Pulmonary artery endothelial cell (primary cell): ENCODE measurements at regions not wholly inside any gene's neighbourhood (a gene's known extent, or its start where the extent isn't known, plus 50 kb on each side); places are given as distances from the start of the nearest gene placed in this dataset.
A peak's percentile ranks its signal among the peaks of the same experiment; 100 is the strongest.
"Not testable (repeated sequence)": the region's sequence is repeated elsewhere in the genome, so short reads cannot be mapped to it uniquely, and the experiment has no call there.

Experiments used
- DNase-seq: peaks from one replicate; pipeline ENCODE4 v3.0.0-alpha.2; 2011; ENCODE audit warnings: low read depth, low spot score

DNA sequence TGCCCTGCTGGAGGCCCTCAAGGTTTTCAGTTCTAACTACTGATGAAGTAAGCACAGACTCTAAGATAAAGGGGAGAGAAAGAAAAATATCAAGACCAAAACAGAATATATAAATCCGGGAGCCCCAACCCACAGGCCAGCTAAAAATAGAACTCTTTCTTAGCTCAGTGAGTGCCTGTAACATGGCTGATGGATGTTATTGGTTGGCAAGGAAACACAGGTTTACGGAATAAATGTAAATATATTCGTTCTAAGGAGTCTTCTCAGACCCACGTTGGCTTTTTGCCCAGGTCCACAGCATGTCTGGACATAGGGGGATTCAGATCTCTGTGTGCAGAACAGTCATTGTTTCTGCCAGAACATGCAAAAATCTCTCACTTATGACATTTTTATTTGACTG is 139.0 kb upstream of the SERPINE2 start:
- no peak for DNase-seq

DNA sequence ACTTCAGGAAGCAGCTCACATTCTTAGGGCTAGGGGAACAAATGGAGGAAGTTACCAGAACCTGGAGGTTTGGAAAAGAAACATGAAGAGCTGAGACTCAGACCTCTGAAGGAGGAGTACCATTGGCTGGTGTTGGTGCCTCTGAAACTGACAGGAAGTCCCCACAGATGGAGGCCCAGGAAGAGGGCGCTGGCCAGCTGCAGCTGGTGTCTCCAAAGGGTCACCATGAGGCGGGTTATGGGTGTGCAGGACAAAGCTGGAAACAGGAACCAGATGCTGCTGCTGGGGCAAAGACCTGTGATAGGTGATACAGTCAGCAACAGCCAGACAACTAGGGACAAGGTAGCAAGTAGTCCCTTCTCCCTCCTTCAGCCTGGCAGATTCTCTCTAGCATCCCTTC is 136.5 kb upstream of the SERPINE2 start:
- peak; percentile 2 for DNase-seq

- DNase-seq = no peak
These were observed 135.9 kb upstream of the SERPINE2 start for GRCh38 chr2:224174990-224175389.

GRCh38 chr2:224174521-224174920 is 135.4 kb upstream of the SERPINE2 start:
- no peak for DNase-seq

DNA sequence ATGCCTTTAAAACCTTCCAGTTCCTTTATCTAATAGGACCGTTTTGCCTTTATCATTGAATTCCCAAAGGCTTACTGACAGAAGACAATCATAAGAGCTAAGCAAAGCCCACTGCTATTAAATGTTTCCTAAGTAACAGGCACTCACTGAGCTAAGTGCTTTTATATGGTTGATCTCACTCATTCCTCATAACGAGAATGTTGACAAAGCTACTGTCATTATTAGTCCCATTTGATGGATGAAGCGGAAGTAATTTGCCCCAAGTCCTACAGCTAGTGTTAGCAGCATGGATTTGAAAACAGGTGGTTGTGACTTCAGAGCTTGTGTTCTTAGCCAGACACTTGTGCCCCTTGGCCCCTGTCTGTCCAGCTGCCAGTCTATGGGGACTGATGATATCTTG is 134.8 kb upstream of the SERPINE2 start:
- DNase-seq = no peak

- DNase-seq = peak; percentile 5
These were observed 134.1 kb upstream of the SERPINE2 start for GRCh38 chr2:224173210-224173609.

DNA sequence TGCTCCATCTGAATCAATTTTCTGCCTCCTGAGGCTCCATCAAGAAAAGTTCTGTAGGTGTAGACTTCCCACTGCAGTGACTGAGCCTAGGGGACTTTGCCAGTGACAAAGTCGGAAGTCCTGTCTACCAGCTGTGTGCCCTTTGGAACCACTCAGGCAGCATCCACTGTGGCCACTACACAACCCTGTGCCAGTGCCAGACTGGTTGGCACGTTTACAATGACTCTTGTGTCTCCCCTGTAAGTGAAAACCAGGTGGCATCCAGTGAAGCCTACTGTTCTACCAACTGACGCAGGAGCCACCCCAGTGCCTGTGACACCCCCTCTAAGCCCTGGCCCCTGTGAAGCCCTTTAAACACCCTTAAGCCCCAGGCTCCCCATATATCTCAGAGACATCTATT is 132.1 kb upstream of the SERPINE2 start:
- DNase-seq = no peak

DNA sequence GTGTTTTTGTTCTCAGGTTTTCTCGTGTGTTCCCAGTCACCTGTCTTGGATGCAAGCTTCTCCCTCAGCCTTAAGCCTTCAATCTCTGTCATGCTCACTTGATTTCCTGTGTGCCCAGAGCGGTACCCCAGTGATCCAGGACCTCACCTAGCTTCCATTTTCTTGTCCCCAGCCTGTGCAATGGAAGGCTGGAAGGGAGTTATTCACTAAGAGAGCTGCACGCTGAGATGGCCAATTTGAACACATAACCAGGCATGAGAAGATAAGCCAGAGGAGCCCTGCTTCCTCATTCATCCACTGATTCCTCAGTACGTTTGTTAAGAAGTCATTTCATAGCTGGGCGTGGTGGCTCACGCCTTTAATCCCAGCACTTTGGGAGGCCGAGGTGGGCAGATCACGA is 130.8 kb upstream of the SERPINE2 start:
- DNase-seq = no peak

- DNase-seq = not testable (repeated sequence)
These were observed 128.7 kb upstream of the SERPINE2 start for GRCh38 chr2:224167781-224168180.

- no peak for DNase-seq
These were observed 127.6 kb upstream of the SERPINE2 start for GRCh38 chr2:224166654-224167053.

DNA sequence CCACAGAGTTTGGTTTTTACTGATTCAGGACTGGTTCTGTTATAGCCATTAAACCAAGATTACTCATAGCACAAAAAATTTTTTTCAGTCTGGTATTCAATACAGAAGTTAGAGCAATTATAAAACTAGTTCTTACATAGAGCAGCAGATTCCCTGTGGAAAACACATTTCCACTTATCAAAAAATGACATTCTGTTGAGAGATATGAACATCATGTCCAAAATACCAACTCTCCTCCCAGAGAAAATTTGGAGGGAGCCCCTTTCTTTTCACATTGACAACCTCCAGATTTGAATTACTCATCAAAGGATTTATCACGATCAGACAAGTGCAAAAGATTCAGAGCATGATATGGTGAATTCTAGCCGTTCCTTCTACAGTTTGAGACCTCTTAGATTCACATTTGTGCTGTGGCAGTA is 126.8 kb upstream of the SERPINE2 start:
- no peak for DNase-seq

DNA sequence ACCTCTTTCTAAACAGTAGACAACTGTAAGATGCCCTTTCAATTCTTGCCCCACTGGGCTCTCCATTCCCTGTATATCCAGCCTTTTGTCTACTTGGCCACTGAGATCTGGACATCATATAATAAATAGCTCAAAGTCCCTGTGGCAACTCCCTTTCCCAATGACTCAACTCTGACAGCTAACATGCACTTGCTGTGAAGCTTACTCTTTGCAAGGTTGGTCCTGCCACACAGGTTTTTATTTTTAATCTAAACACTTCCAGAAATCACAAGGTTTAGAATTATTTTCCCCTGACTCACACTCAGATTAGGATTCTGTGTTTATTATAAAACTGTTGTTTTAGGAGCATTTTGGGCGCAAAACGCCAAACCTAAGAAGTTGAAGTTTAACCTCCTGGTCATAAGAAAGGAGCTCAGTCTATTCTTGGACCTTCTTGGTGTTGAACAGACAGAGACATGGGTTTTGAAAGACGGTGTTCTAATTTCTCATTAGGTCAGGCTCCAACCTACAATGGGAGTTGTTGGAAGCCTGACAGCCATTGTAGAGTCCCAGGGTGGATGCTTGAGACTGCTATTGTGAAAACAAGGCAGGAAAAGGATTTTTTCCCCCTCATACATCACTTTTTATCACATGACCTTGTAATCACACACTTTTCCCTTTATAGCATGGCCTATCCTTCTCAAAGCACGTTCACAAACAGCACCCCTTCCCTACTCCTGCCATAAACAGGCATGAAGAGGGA is 124.7 kb upstream of the SERPINE2 start:
- DNase-seq = peak; percentile 8

GRCh38 chr2:224162122-224162521 is 123.0 kb upstream of the SERPINE2 start:
- no peak for DNase-seq

DNA sequence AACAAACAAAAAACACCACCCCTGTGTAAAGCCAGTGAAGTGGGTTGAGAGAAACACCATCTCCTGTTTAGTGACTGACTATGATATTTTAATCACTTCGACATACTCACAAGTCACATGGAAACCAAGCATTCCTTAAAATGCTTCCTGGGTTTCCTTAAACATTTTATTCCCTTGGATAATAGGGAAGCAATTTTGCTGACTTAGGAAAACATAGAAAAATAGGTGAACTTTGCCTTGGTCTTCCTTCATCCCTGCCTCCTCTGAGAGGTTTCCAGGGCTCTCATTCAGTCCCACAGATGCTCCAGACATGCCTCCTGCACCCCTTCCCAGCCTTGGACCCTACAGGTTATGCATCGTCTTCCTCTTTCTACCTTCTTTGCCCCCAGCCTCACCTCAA is 122.6 kb upstream of the SERPINE2 start:
- no peak for DNase-seq

DNA sequence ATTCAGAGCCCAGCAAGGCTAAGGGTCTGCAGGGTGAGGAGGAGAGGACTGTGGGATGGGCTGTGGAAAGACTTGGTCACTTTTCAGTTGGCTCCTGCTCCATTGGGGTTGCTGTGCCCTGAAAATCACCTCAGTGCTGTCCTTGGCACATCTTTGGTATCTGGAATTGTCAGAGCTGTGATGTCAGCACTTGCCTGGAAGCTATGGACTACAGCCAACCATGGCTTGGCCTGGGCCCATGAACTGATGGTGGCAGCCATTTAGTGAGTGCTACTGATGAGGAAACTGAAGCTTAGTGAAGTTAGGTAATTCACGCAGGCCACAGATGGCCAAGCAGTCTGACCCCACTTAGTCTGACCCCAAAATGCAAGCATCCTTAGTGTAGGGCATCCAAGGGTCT is 121.8 kb upstream of the SERPINE2 start:
- DNase-seq = no peak

DNA sequence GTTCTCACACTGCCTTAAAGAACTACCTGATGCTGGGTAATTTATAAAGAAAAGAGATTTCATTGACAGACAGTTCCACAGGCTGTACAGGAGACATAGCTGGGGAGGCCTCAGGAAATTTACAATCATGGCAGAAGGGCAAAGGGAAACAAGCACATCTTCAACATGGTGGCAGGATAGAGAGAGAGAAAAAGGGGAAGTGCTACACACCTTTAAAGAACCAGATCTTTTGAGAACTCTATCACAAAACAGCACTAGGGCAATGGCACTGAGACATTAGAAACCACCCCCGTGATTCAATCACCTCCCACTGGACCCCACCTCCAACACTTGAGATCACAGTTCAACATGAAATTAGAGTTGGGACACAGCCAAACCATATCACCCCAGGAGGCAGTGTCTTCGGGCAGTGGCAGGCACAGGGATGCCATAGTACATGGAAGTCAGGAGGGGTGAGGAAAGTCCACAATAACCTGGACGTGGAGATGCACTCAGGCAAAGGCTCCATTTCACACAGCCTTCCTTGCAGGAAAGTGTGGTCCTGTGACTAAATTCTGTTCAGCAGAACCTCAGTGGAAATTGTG is 120.4 kb upstream of the SERPINE2 start:
- no peak for DNase-seq

DNA sequence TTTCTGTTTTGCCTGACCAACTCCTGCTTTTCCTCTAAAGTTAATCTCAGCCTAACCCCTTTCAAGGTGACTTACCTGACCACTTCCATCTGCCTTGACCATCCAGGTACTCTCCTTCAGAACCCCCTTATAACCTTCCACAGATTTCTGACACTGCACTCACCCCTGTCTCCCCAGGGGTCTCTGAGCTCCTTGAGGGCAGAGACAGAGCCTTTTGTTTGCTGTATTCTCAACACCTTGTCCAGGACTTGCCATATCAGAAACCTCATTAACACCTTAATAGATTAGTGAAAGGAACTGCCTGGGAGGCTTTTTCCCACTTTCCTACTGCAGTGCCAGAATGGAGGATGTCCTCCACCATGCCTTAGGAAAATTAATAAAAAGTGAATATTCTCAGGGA is 119.7 kb upstream of the SERPINE2 start:
- DNase-seq = no peak

DNA sequence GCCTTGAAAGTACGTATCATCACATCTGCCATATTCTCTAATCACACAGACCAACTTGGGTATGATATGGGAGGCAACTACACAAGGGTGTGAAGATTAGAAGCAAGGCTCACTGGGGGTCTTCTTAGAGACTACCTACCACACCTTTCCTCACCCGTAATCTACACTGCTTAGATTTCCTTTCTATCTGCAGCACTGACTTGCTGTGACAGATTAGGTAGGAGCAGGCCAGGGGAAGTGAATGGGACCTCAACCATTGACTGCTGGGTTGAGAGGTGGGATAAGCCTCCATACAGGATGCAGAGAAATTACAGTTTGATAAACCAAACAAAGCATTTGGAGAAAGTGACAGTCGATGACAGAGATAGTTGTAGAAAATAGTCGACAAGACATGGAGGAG is 119.0 kb upstream of the SERPINE2 start:
- no peak for DNase-seq

DNA sequence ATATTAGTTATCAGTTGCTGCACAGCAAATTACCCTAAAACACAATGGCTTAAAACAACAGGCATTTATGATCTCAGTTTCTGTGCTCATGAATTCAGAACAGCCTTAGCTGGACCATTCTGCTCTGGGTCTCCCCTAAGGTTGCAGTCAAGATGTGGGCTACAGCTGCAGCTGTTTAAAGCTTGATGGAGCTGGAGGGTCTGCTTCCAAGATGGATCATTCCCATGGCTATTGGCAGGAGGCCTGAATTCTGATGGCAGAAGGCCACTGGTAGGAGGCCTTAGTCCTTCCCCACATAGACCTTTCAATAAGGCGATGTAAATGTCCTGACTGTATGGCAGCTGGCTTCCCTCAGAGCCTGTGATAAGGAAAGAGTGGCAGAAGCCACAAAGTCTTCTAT is 118.6 kb upstream of the SERPINE2 start:
- no peak for DNase-seq

GRCh38 chr2:224156436-224156835 is 117.3 kb upstream of the SERPINE2 start:
- DNase-seq = no peak

DNA sequence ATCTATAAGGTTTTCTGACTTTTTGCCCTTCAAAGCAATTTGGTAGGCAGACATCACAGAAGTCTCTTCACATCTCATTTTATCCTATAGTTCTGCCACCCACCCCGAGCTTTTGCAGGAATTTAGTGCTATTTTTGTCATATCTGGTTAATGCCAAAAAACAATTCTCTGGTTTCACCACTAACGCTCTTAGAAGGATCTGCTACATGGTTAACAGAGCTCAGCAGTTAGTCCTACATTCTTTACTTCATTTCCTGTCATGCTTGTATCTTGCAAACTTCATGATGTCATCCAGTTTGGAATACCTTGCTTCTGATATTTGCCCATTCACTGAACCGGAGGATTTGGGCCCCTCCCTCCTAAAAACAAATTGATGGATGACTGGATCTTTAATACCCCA is 116.8 kb upstream of the SERPINE2 start:
- DNase-seq = no peak

DNA sequence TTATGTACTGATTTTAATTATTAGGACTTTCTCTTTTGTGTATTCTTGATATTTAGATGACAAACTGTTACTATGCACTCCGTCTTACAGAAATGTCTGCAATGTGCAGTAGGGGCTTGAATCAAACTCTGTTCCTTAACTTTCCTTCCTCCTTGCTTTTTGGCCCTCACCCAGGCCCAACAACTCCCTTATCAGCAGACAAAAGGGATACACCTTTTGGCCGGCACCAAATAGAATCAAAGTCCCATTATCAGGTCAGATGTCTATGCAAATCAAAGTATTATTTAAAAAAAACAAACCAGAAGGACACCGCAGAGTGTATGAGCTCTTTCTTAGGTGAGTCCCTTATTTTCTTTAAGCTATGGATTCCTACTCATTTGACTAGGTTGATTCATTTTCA is 116.3 kb upstream of the SERPINE2 start:
- no peak for DNase-seq

- DNase-seq = no peak
These were observed 112.7 kb upstream of the SERPINE2 start for GRCh38 chr2:224151680-224152310.
